HepG2 (cell line): ENCODE measurements at regions not wholly inside any gene's neighbourhood (a gene's known extent, or its start where the extent isn't known, plus 50 kb on each side); places are given as distances from the start of the nearest gene placed in this dataset.
A peak's percentile ranks its signal among the peaks of the same experiment; 100 is the strongest.

Source experiments
- ATAC-seq: fragments of 200-7000 bp; cut with Tn5 transposase; 3 replicates; pipeline ENCODE4 v1.9.1; 2020; ENCODE audit warnings: mild to moderate bottlenecking, moderate library complexity
- BruUV-seq: library from RNA; stranded (reverse); fragments of 400-500 nt; replicated peaks from 2 replicates; lab custom pipeline; 2021; lab: Mats Ljungman, UMichigan
- CTCF ChIA-PET: fragments of 300-600 bp; formaldehyde crosslinking; extraction: SDS; loops from one replicate; lab custom pipeline; 2021; ENCODE audit warnings: low total read pairs, inconsistent platforms, low intra/inter-chr PET ratio; lab: Yijun Ruan, JAX
- POLR2A ChIA-PET: fragments of 350-600 bp; sonication (Branson Sonifier 250); formaldehyde crosslinking; loops from one replicate; lab custom pipeline; 2020; ENCODE audit warnings: antibody characterized with exemption, inconsistent platforms; lab: Yijun Ruan, JAX
- DNase-seq: peaks from one replicate; pipeline ENCODE4 v3.0.0-alpha.2; 2015; ENCODE audit warnings: low spot score
- FAIRE-seq: peaks from 3 replicates; lab custom pipeline; 2011; peaks lifted over from hg19 to GRCh38; lab: Jason Lieb, UNC
- H2AFZ ChIP-seq: one replicate; pipeline ENCODE4 v1.6.1; 2011; ENCODE audit warnings: low read length, inconsistent platforms
- H3K27ac ChIP-seq: fragments of 300-600 bp; 3 replicates; pipeline ENCODE4 v1.8.0; 2011; ENCODE audit warnings: mixed run types, mild to moderate bottlenecking, mixed read lengths, low read length, inconsistent platforms; ENCODE audit not compliant: insufficient read depth; ENCODE audit errors: extremely low read length
- H3K27me3 ChIP-seq, 2 experiments: fragments of 200-600 bp in 1 of 2; 2 replicates in 1 of 2; 3 replicates in 1 of 2; pipeline versions ENCODE4 v1.6.0 to v1.8.0; 2011; ENCODE audit warnings: low read length in 2 of 2, mild to moderate bottlenecking in 2 of 2, moderate library complexity in 2 of 2, inconsistent platforms in 1 of 2; ENCODE audit not compliant: insufficient read depth in 2 of 2, control insufficient read depth in 1 of 2
- H3K36me3 ChIP-seq, 2 experiments: fragments of 200-600 bp in 1 of 2; replicated peaks in 1 of 2; 2 replicates in 1 of 2; 3 replicates in 1 of 2; pipeline versions ENCODE4 v1.5.1 to v1.8.0; 2011; ENCODE audit warnings: low read length in 2 of 2, inconsistent platforms in 1 of 2; ENCODE audit not compliant: insufficient read depth in 2 of 2, control insufficient read depth in 1 of 2
- H3K4me1 ChIP-seq: 2 replicates; pipeline ENCODE4 v1.5.1; 2012; ENCODE audit warnings: low read length, inconsistent platforms; ENCODE audit not compliant: insufficient read depth
- H3K4me2 ChIP-seq: 2 replicates; pipeline ENCODE4 v1.6.0; 2011; ENCODE audit warnings: low read depth, low read length, inconsistent platforms
- H3K4me3 ChIP-seq, 3 experiments: fragments of 200-600 bp in 1 of 3; sonication (generic), shearing (Covaris generic) in 1 of 3; replicated peaks in 1 of 3; 2 replicates each; pipeline ENCODE4 v1.5.1; 2011 to 2016; ENCODE audit warnings: low read length in 3 of 3, inconsistent platforms in 2 of 3, low read depth in 2 of 3, mild to moderate bottlenecking in 2 of 3, control low read depth in 1 of 3, mixed read lengths in 1 of 3; ENCODE audit not compliant: insufficient read depth in 1 of 3
- H3K79me2 ChIP-seq: one replicate; pipeline ENCODE4 v1.6.1; 2011; ENCODE audit warnings: low read length, inconsistent platforms; ENCODE audit not compliant: insufficient read depth
- H3K9ac ChIP-seq: 2 replicates; pipeline ENCODE4 v1.6.0; 2011; ENCODE audit warnings: mild to moderate bottlenecking, low read depth, low read length, inconsistent platforms; ENCODE audit not compliant: insufficient read depth
- H3K9me3 ChIP-seq: 2 replicates; pipeline ENCODE4 v1.5.1; 2012; ENCODE audit warnings: mild to moderate bottlenecking, low read length
- H4K20me1 ChIP-seq: 2 replicates; pipeline ENCODE4 v1.6.0; 2011; ENCODE audit warnings: inconsistent platforms, mild to moderate bottlenecking, low read length, moderate library complexity; ENCODE audit not compliant: insufficient read depth
- BCL6 ChIP-seq: IDR thresholded peaks from 2 replicates; pipeline ENCODE4 v1.6.1; 2016; ENCODE audit warnings: missing genetic modification reagents, missing compliant biosample characterization
- CCAR2 ChIP-seq: fragments of 200-400 bp; formaldehyde crosslinking; optimal IDR thresholded peaks from 2 replicates; pipeline ENCODE3; 2018; ENCODE audit warnings: low read depth, mild to moderate bottlenecking, low read length, moderate library complexity
- KMT2A ChIP-seq: sonication (generic); formaldehyde crosslinking; IDR thresholded peaks from 2 replicates; pipeline ENCODE4 v1.4.0; 2020; ENCODE audit warnings: missing genetic modification reagents
- RFX1 ChIP-seq: fragments of 450-650 bp; IDR thresholded peaks from 2 replicates; pipeline ENCODE4 v1.6.1; 2017
- ZBTB43 ChIP-seq: sonication (generic); formaldehyde crosslinking; conservative IDR thresholded peaks from 2 replicates; pipeline ENCODE4 v1.4.0; 2020; ENCODE audit warnings: missing genetic modification reagents
- ZNF317 ChIP-seq: sonication (generic); formaldehyde crosslinking; IDR thresholded peaks from 2 replicates; pipeline ENCODE4 v1.5.0; 2020; ENCODE audit warnings: mild to moderate bottlenecking, missing genetic modification reagents
- WGBS: methylation state at CpG from one replicate; pipeline ENCODE4 v1.1.6; 2017; ENCODE audit warnings: low lambda C conversion rate; 5-methylcytosine and 5-hydroxymethylcytosine counted together
- in situ Hi-C: cut with HindIII; loops from 2 replicates; pipeline ENCODE4 v1.10.0; 2017; ENCODE audit warnings: low pct_unique_long_range_greater_than_20kb; ENCODE audit not compliant: extremely low pct_ligation_motif_present
- intact Hi-C: fragments of 100-400 bp; cut with micrococcal nuclease; formaldehyde crosslinking; loops from one replicate; pipeline ENCODE4 v1.10.0; 2022; ENCODE audit not compliant: unreplicated experiment

- ChIA-PET POLR2A (no interaction called here), CTCF (no interaction called here)
- Histone ChIP-seq H4K20me1 (no peaks in the 10 kb centered on the region), H3K27me3 (no peaks in the 10 kb centered on the region), H2AFZ (no peak overlapping the region), H3K4me2 (no peak overlapping the region), H3K4me1 (no peaks in the 10 kb centered on the region), H3K9ac (no peak overlapping the region), H3K9me3 (peaks cover 99% of the 10 kb centered on the region), H3K79me2 (no peaks in the 10 kb centered on the region), H3K36me3 (no peaks in the 10 kb centered on the region), H3K27ac (no peak overlapping the region), H3K4me3 (no peak overlapping the region)
- ATAC-seq (no peak), DNase-seq (no peak), FAIRE-seq (no peak)
- TF ChIP-seq KMT2A (CRISPR knock-in tag) (no peak), ZNF317 (peak; percentile 98)
- BruUV-seq: no TSS peak
- in situ Hi-C loops (no loop called here), intact Hi-C loops (no loop called here)
- 1% methylated on average over 1 of the region's 1 CpG for WGBS
Measured at GRCh38 chr14:28361486-28361885, 405.1 kb upstream of the FOXG1 start.

DNA sequence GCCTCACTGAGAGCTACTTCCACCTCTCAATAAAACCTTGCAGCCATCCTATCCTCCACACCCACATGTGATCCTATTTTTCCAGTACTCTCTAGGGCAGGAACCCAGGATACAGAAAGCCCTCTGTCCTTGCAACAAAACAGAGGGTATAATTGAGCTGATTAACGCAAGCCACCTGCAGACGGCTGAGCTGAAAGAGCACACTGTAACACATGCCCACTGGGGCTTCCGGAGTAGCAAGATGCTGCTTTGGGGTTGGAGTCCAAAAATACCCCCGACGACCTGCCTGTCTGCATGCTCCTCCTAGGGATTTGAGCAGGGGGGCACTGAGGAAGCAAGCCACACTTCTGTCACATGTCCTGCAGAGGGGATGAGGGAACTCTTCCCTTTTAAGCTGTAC lies 401.1 kb upstream of the FOXG1 start:
- Histone ChIP-seq H3K4me1 (no peaks in the 10 kb centered on the region), H3K79me2 (no peaks in the 10 kb centered on the region), H3K27ac (no peak overlapping the region), H3K27me3 (no peaks in the 10 kb centered on the region), H3K36me3 (no peaks in the 10 kb centered on the region), H3K9me3 (peaks cover 94% of the 10 kb centered on the region), H4K20me1 (no peaks in the 10 kb centered on the region), H3K4me2 (no peak overlapping the region), H3K4me3 (no peak overlapping the region), H3K9ac (no peak overlapping the region), H2AFZ (no peak overlapping the region)
- in situ Hi-C loops (no loop called here), intact Hi-C loops (no loop called here)
- TF ChIP-seq ZBTB43 (CRISPR knock-in tag): no peak
- TF ChIP-seq RFX1: no peak
- TF ChIP-seq BCL6: no peak
- no peak for TF ChIP-seq CCAR2
- ATAC-seq (no peak), FAIRE-seq (no peak), DNase-seq (no peak)
- CTCF ChIA-PET: no interaction called here
- no TSS peak for BruUV-seq
- 5% methylated on average over 5 of the region's 5 CpGs for WGBS
- POLR2A ChIA-PET: no interaction called here
